Uterus (tissue), 2 donors: ENCODE measurements at regions not wholly inside any gene's neighbourhood (a gene's known extent, or its start where the extent isn't known, plus 50 kb on each side); places are given as distances from the start of the nearest gene placed in this dataset.

Experiments
- POLR2A ChIP-seq, 2 donors: fragments of 450-650 bp; IDR thresholded peaks; one replicate each; pipeline ENCODE4 v1.6.1; 2016; ENCODE audit warnings: antibody characterized with exemption in 2 of 2, mild to moderate bottlenecking in 1 of 2, moderate library complexity in 1 of 2
- TF ChIP-seq, protein P1 (sequence below), 4 experiments: fragments of 200-600 bp in 2 of 4; fragments of 450-650 bp in 2 of 4; sonication (generic) in 2 of 4; IDR thresholded peaks; one replicate each; pipeline ENCODE4 v1.5.1; 2016 to 2019; ENCODE audit warnings: antibody characterized with exemption in 4 of 4, mild to moderate bottlenecking in 2 of 4, moderate library complexity in 1 of 4

GRCh38 chr20:39161900-39162299, 199.8 kb downstream of the DHX35 start:
- TF ChIP-seq, protein P1, sequence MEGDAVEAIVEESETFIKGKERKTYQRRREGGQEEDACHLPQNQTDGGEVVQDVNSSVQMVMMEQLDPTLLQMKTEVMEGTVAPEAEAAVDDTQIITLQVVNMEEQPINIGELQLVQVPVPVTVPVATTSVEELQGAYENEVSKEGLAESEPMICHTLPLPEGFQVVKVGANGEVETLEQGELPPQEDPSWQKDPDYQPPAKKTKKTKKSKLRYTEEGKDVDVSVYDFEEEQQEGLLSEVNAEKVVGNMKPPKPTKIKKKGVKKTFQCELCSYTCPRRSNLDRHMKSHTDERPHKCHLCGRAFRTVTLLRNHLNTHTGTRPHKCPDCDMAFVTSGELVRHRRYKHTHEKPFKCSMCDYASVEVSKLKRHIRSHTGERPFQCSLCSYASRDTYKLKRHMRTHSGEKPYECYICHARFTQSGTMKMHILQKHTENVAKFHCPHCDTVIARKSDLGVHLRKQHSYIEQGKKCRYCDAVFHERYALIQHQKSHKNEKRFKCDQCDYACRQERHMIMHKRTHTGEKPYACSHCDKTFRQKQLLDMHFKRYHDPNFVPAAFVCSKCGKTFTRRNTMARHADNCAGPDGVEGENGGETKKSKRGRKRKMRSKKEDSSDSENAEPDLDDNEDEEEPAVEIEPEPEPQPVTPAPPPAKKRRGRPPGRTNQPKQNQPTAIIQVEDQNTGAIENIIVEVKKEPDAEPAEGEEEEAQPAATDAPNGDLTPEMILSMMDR (IDR thresholded peaks at IDR 0.05) = no peak
- no peak for TF ChIP-seq POLR2A (IDR thresholded peaks at IDR 0.05)
